Central memory CD8-positive, alpha-beta T cell (primary cell): ENCODE measurements at regions not wholly inside any gene's neighbourhood (a gene's known extent, or its start where the extent isn't known, plus 50 kb on each side); places are given as distances from the start of the nearest gene placed in this dataset.
A peak's percentile ranks its signal among the peaks of the same experiment; 100 is the strongest.

Experiments used
- ATAC-seq: fragments of 150-1000 bp; cut with Tn5 transposase; replicated peaks from 2 replicates; pipeline ENCODE4 v1.10.0; 2022; ENCODE audit warnings: mild to moderate bottlenecking, moderate FRiP score, moderate number of reproducible peaks; ENCODE audit not compliant: poor library complexity, severe bottlenecking; ENCODE audit errors: extremely low read depth
- DNase-seq, 2 donors: peaks; one replicate each; pipeline ENCODE4 v3.0.0; 2021; ENCODE audit warnings: low spot score in 2 of 2
- H3K27ac Mint-ChIP-seq: one replicate; pipeline ENCODE4 v1.8.0; 2022; ENCODE audit warnings: low read depth, mild to moderate bottlenecking, moderate library complexity, mixed read lengths
- H3K27me3 Mint-ChIP-seq: one replicate; pipeline ENCODE4 v1.8.0; 2022; ENCODE audit warnings: mixed read lengths
- H3K36me3 Mint-ChIP-seq: one replicate; pipeline ENCODE4 v1.8.0; 2022; ENCODE audit warnings: mild to moderate bottlenecking, moderate library complexity, mixed read lengths; ENCODE audit not compliant: insufficient read depth
- H3K4me1 Mint-ChIP-seq: one replicate; pipeline ENCODE4 v1.8.0; 2022; ENCODE audit warnings: mixed read lengths
- H3K4me3 Mint-ChIP-seq: one replicate; pipeline ENCODE4 v1.8.0; 2022; ENCODE audit warnings: mild to moderate bottlenecking, moderate library complexity, mixed read lengths
- H3K9me3 Mint-ChIP-seq: one replicate; pipeline ENCODE4 v1.8.0; 2022; ENCODE audit warnings: mixed read lengths

DNA sequence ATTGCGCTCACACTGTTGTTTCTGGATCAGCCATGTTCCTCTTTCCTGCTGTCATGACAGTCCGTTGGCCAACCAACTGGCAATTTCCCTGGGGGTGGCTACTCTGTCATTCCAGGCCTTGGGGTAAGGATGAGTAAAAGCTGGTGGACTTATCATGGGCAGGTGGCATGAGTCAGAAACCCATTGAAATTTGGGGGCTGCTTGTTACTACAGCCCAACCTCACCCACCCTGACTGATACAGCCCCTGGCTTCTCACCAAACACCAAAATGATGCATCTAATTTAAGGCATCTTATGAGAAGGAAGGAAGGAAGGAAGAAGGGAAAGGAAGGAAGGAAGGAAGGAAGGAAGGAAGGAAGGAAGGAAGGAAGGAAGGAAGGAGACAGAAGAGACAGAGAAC is 53.9 kb upstream of the CRHR1 start:
- H3K36me3 Mint-ChIP-seq, result peaks cover 4% of the 10 kb centered on the region
- H3K27me3 Mint-ChIP-seq, result peaks cover 62% of the 10 kb centered on the region
- no peaks in the 10 kb centered on the region for H3K4me1 Mint-ChIP-seq
- no peak overlapping the region for H3K27ac Mint-ChIP-seq
- peaks cover 10% of the 10 kb centered on the region for H3K9me3 Mint-ChIP-seq
- ATAC-seq (no peak), DNase-seq (no peak)
- no peak overlapping the region for H3K4me3 Mint-ChIP-seq

DNA sequence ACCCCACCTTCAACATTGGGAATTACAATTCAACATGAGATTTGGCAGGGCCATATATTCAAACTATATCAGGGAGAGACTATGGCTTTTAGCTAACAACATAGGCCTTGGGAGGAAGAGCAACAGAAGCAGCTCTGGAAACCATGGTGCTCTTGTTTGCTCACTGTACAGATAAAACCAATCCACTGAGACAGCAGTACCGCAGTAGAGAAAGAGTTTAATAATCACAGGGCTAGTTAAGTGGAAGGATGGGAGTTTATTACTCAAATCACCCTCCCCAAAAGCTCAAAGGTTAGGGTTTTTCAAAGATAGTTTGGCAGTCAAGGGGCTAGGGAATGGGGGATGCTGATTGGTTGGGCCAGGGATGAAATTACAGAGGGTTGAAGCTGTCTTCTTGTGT is 52.7 kb upstream of the CRHR1 start:
- DNase-seq (no peak), ATAC-seq (no peak)
- Mint-ChIP-seq H3K4me1 (no peaks in the 10 kb centered on the region), H3K27ac (no peak overlapping the region), H3K4me3 (no peak overlapping the region), H3K36me3 (peaks cover 2% of the 10 kb centered on the region), H3K9me3 (peaks cover 10% of the 10 kb centered on the region), H3K27me3 (peaks cover 49% of the 10 kb centered on the region)

DNA sequence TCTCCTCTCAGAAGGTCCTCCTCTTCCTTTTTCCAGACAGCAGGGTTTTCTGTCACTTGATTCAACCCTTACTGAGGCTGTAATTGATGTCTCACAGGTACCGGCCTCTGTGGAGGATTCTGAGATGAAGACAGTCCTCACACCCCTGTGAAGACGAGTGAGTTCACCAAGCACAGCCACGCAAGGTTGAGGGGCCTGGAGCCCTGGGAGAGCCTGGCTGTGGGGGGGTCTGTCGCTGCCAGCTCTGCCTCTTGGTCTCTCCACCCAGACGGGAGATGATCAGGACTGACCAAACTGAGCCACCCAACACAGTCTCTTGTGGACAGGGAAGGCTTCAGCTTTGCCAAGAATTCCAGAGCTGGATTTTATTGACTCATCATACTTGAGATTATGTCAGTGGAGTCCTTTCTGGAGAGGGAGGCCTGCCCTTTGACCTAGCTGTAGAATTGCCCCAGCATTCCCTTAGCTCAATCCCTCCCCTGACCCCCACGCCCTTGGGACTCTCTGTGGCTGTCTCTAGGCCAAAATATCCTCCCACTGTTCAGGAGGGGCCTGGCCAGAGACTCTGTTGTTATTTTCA is 51.1 kb upstream of the CRHR1 start:
- ATAC-seq, result no peak
- H3K4me1 Mint-ChIP-seq, result no peaks in the 10 kb centered on the region

DNA sequence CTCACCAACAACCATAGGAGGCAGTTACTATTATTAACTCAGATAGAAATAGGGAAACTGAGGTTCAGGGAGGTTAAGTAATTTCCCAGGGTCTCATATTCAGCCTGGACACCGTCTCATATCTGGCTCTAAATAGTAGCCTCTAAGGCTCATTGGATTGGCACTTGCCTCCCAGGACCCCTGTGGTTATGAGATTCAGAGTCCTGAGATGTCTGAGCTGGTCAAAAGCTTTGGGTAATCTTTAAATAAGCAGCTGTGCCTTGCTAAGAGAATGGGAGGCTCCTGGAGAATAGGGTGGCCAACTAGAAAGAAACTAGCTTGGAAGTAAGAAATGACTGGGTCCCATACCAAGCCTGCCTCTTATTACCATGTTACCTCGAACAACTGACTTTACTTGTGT is 50.3 kb upstream of the CRHR1 start:
- Mint-ChIP-seq H3K4me1 (no peaks in the 10 kb centered on the region), H3K4me3 (no peak overlapping the region), H3K9me3 (peaks cover 10% of the 10 kb centered on the region), H3K27ac (peak overlapping the region; percentile 39), H3K36me3 (no peaks in the 10 kb centered on the region), H3K27me3 (peaks cover 26% of the 10 kb centered on the region)
- no peak for DNase-seq
- ATAC-seq, result no peak

More for the DNA sequence above, 51.1 kb upstream of the CRHR1 start:
- Mint-ChIP-seq H3K27ac (peak overlapping the region; percentile 39), H3K9me3 (peaks cover 10% of the 10 kb centered on the region), H3K4me3 (no peak overlapping the region), H3K36me3 (no peaks in the 10 kb centered on the region), H3K27me3 (peaks cover 34% of the 10 kb centered on the region)
- no peak for DNase-seq
